SK-N-MC (cell line): ENCODE measurements at regions not wholly inside any gene's neighbourhood (a gene's known extent, or its start where the extent isn't known, plus 50 kb on each side); places are given as distances from the start of the nearest gene placed in this dataset.

Experiments
- EZH2 ChIP-seq: fragments of 200-600 bp; sonication (generic); IDR thresholded peaks from one replicate; pipeline ENCODE4 v1.6.1; 2017; ENCODE audit warnings: antibody characterized with exemption
- FOXP2 ChIP-seq: optimal IDR thresholded peaks from 2 replicates; pipeline ENCODE3; 2011; ENCODE audit warnings: mild to moderate bottlenecking, moderate library complexity; ENCODE audit not compliant: insufficient read depth; ENCODE audit errors: extremely low read length, control extremely low read depth
- POLR2AphosphoS5 ChIP-seq: IDR thresholded peaks from 2 replicates; pipeline ENCODE4 v1.6.1; 2012; ENCODE audit warnings: mild to moderate bottlenecking, low read depth, low read length, borderline replicate concordance

GRCh38 chr12:125312471-125312870 lies 247.2 kb downstream of the AACS start:
- no peak for TF ChIP-seq EZH2
- no peak for TF ChIP-seq POLR2AphosphoS5
- no peak for TF ChIP-seq FOXP2
